ENCODE measurements at regions not wholly inside any gene's neighbourhood (a gene's known extent, or its start where the extent isn't known, plus 50 kb on each side); places are given as distances from the start of the nearest gene placed in this dataset.
"Not testable (repeated sequence)": the region's sequence is repeated elsewhere in the genome, so short reads cannot be mapped to it uniquely, and the experiment has no call there.

DNA sequence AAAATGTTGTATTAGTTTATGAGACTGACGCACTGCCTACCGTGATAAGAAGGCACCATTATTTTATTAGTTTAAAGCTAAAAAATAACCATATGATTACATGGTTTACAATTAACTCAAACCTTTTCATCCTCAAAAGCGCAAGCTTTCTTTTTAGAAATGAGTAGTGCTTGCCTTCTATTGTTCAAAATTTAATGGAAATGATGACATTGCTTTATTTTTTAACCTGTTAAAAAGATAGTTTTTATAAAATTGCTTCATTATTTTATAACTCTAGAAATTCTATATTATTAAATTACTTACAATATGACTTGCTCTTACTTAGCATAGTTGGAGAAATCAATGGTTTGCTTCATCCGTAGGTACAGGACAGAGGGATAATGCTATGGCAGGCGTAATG is 78.7 kb upstream of the HDDC2 start:
- Histone ChIP-seq H3K9me3 (replicated peaks; ENCODE audit: control insufficient read depth, insufficient read depth, low read length) (no peaks in the 10 kb centered on the region), H3K27me3 (ENCODE audit: control insufficient read depth in 2 of 2, insufficient read depth in 2 of 2, low read length in 2 of 2) (peaks cover 7 to 26% of the 10 kb centered on the region in 2 experiments), H3K4me3 (replicated peaks in 1 of 3; ENCODE audit: insufficient read depth in 1 of 3, low read depth in 1 of 3, low read length in 3 of 3) (no peak overlapping the region), H3K27ac (ENCODE audit: insufficient read depth, low read depth, low read length) (no peak overlapping the region), H2AFZ (ENCODE audit: low read depth, low read length) (no peak overlapping the region), H3K36me3 (ENCODE audit: control insufficient read depth in 2 of 2, extremely low read depth in 1 of 2, insufficient read depth in 2 of 2, low read length in 2 of 2) (no peaks in the 10 kb centered on the region), H3K9me1 (replicated peaks; ENCODE audit: control insufficient read depth, extremely low read depth, insufficient read depth, low read length) (no peaks in the 10 kb centered on the region), H3K4me2 (ENCODE audit: insufficient read depth, low read length) (no peak overlapping the region), H3K79me2 (ENCODE audit: control insufficient read depth, insufficient read depth, low read length) (no peaks in the 10 kb centered on the region), H4K20me1 (replicated peaks; ENCODE audit: control insufficient read depth, extremely low read depth, insufficient read depth, low read length) (no peaks in the 10 kb centered on the region), H3K9ac (replicated peaks; ENCODE audit: extremely low read depth, insufficient read depth, low read length) (no peak overlapping the region), H3K4me1 (ENCODE audit: control insufficient read depth, extremely low read depth, insufficient read depth, low read length) (no peaks in the 10 kb centered on the region)
- intact Hi-C loops (cut with micrococcal nuclease) (no loop called here), dilution Hi-C loops (cut with MboI; ENCODE audit: extremely low pct_ligation_motif_present, low sequenced_read_pairs) (no loop called here)
- CTCF ChIA-PET, result interaction anchor here (1.3 kb wide), 1 partner anchor 9 kb away, joined by 3 read pairs; no protein-coding TSS in a partner anchor
- TF ChIP-seq MYC (IDR thresholded peaks at IDR 0.05; ENCODE audit: low read depth, low read length) (no peak), POLR2AphosphoS5 (IDR thresholded peaks at IDR 0.05; ENCODE audit: insufficient read depth, low read depth, low read length) (no peak), GATA2 (IDR thresholded peaks at IDR 0.05; ENCODE audit: insufficient read depth, insufficient read length, low read depth, low read length) (no peak), EZH2 (IDR thresholded peaks at IDR 0.05; ENCODE audit: borderline replicate concordance, low read depth, low read length, severe bottlenecking) (no peak), JUN (IDR thresholded peaks at IDR 0.05; ENCODE audit: borderline replicate concordance, insufficient read depth, insufficient read length, low read depth) (no peak), POLR2A (IDR thresholded peaks at IDR 0.05; ENCODE audit: low read depth, low read length) (no peak), FOS (IDR thresholded peaks at IDR 0.05; ENCODE audit: borderline replicate concordance, insufficient read depth, low read length) (no peak)
- TF ChIP-seq, protein P1, sequence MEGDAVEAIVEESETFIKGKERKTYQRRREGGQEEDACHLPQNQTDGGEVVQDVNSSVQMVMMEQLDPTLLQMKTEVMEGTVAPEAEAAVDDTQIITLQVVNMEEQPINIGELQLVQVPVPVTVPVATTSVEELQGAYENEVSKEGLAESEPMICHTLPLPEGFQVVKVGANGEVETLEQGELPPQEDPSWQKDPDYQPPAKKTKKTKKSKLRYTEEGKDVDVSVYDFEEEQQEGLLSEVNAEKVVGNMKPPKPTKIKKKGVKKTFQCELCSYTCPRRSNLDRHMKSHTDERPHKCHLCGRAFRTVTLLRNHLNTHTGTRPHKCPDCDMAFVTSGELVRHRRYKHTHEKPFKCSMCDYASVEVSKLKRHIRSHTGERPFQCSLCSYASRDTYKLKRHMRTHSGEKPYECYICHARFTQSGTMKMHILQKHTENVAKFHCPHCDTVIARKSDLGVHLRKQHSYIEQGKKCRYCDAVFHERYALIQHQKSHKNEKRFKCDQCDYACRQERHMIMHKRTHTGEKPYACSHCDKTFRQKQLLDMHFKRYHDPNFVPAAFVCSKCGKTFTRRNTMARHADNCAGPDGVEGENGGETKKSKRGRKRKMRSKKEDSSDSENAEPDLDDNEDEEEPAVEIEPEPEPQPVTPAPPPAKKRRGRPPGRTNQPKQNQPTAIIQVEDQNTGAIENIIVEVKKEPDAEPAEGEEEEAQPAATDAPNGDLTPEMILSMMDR (IDR thresholded peaks at IDR 0.05; ENCODE audit: extremely low read depth in 1 of 2, insufficient read depth in 1 of 2, low read depth in 1 of 2, low read length in 2 of 2), result no peak
- TF ChIP-seq, protein P2, sequence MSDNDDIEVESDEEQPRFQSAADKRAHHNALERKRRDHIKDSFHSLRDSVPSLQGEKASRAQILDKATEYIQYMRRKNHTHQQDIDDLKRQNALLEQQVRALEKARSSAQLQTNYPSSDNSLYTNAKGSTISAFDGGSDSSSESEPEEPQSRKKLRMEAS (IDR thresholded peaks at IDR 0.05; ENCODE audit: insufficient read depth, insufficient read length), result no peak
- DNase-seq (ENCODE audit: low read depth, low spot score) (no peak), FAIRE-seq (peak; percentile 37)
- no TSS peak for BruUV-seq (replicated peaks)
- POLR2A ChIA-PET, result no interaction called here

DNA sequence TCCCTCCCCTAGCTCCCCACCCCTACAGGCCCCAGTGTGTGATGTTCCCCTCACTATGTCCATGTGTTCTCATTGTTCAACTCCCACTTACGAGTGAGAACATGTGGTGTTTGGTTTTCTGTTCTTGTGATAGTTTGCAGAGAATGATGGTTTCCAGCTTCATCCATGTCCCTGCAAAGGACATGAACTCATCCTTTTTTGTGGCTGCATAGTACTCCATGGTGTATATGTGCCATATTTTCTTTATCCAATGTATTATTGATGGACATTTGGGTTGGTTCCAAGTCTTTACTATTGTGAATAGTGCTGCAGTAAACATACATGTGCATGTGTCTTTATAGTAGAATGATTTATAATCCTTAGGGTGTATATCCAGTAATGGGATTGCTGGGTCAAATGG is 84.6 kb upstream of the HDDC2 start:
- H3K36me3 ChIP-seq (ENCODE audit: control insufficient read depth in 2 of 2, extremely low read depth in 1 of 2, insufficient read depth in 2 of 2, low read length in 2 of 2); H3K27ac ChIP-seq (ENCODE audit: insufficient read depth, low read depth, low read length); CTCF ChIA-PET; dilution Hi-C loops (cut with MboI; ENCODE audit: extremely low pct_ligation_motif_present, low sequenced_read_pairs); FAIRE-seq; H3K27me3 ChIP-seq (ENCODE audit: control insufficient read depth in 2 of 2, insufficient read depth in 2 of 2, low read length in 2 of 2); H3K4me2 ChIP-seq (ENCODE audit: insufficient read depth, low read length); H3K9me3 ChIP-seq (replicated peaks; ENCODE audit: control insufficient read depth, insufficient read depth, low read length); DNase-seq (ENCODE audit: low read depth, low spot score); intact Hi-C loops (cut with micrococcal nuclease); H3K9me1 ChIP-seq (replicated peaks; ENCODE audit: control insufficient read depth, extremely low read depth, insufficient read depth, low read length); H2AFZ ChIP-seq (ENCODE audit: low read depth, low read length); BruUV-seq (replicated peaks); H3K79me2 ChIP-seq (ENCODE audit: control insufficient read depth, insufficient read depth, low read length); H3K4me1 ChIP-seq (ENCODE audit: control insufficient read depth, extremely low read depth, insufficient read depth, low read length); H3K9ac ChIP-seq (replicated peaks; ENCODE audit: extremely low read depth, insufficient read depth, low read length); H4K20me1 ChIP-seq (replicated peaks; ENCODE audit: control insufficient read depth, extremely low read depth, insufficient read depth, low read length); POLR2A ChIA-PET; H3K4me3 ChIP-seq (replicated peaks in 1 of 3; ENCODE audit: insufficient read depth in 1 of 3, low read depth in 1 of 3, low read length in 3 of 3): not testable (repeated sequence)

Measured in endothelial cell of umbilical vein (primary cell).